Breast epithelium (tissue), 3 donors: ENCODE measurements at regions not wholly inside any gene's neighbourhood (a gene's known extent, or its start where the extent isn't known, plus 50 kb on each side); places are given as distances from the start of the nearest gene placed in this dataset.

ENCODE experiments used
- CTCF ChIP-seq, 3 donors: fragments of 450-650 bp; IDR thresholded peaks; one replicate each; pipeline ENCODE4 v1.5.1; 2016 to 2017; ENCODE audit warnings: antibody characterized with exemption in 3 of 3, mild to moderate bottlenecking in 3 of 3, moderate library complexity in 3 of 3
- POLR2A ChIP-seq: fragments of 450-650 bp; IDR thresholded peaks from one replicate; pipeline ENCODE4 v1.6.1; 2016; ENCODE audit warnings: antibody characterized with exemption, mild to moderate bottlenecking, moderate library complexity
- POLR2AphosphoS5 ChIP-seq, 3 donors: sonication (generic); formaldehyde crosslinking; IDR thresholded peaks; one replicate each; pipeline ENCODE4 v1.6.1; 2017; ENCODE audit warnings: antibody characterized with exemption in 3 of 3

GRCh38 chrX:99397879-99398278 lies 1012.2 kb downstream of the PCDH19 start:
- TF ChIP-seq POLR2AphosphoS5 (IDR thresholded peaks at IDR 0.05) (no peak), CTCF (IDR thresholded peaks at IDR 0.05) (no peak), POLR2A (no peak)
